HCT116 (cell line): ENCODE measurements at regions not wholly inside any gene's neighbourhood (a gene's known extent, or its start where the extent isn't known, plus 50 kb on each side); places are given as distances from the start of the nearest gene placed in this dataset.

Source experiments
- ATAC-seq: fragments of 200-7000 bp; cut with Tn5 transposase; 2 replicates; pipeline ENCODE4 v1.9.1; 2020; ENCODE audit warnings: mild to moderate bottlenecking, moderate library complexity
- BruUV-seq: library from RNA; stranded (reverse); fragments of 400-500 nt; replicated peaks from 2 replicates; lab custom pipeline; 2021; lab: Mats Ljungman, UMichigan
- CTCF ChIA-PET: fragments of 300-600 bp; sonication (Branson Sonifier 250); formaldehyde crosslinking; loops from one replicate; lab custom pipeline; 2021; ENCODE audit warnings: antibody characterized with exemption; lab: Charles Lee
- POLR2A ChIA-PET: fragments of 300-600, 350-600 bp; sonication (Branson Sonifier 250); formaldehyde crosslinking; loops from one replicate; lab custom pipeline; 2021; ENCODE audit warnings: antibody characterized with exemption; lab: Charles Lee
- RAD21 ChIA-PET, 2 experiments: fragments of 300-600 bp; sonication (Branson Sonifier 250); formaldehyde crosslinking; loops; one replicate each; lab custom pipeline; 2023; ENCODE audit warnings: low total read pairs in 2 of 2; ENCODE audit not compliant: uncharacterized antibody in 2 of 2, unreplicated experiment in 2 of 2, low non-redundant PET in 1 of 2; lab: Charles Lee
- DNase-seq: peaks from one replicate; pipeline ENCODE4 v3.0.0-alpha.2; 2010; ENCODE audit warnings: low read depth, low spot score
- H2AFZ ChIP-seq: fragments of 200-600 bp; shearing (Covaris generic), sonication (generic); 2 replicates; pipeline ENCODE4 v1.6.1; 2017; ENCODE audit warnings: low read depth, mixed run types, mixed read lengths, antibody characterized with exemption, low read length; ENCODE audit not compliant: poor library complexity, severe bottlenecking
- H3K27ac ChIP-seq: 2 replicates; pipeline ENCODE4 v1.5.1; 2012; ENCODE audit warnings: low read depth, low read length
- H3K27me3 ChIP-seq: fragments of 200-600 bp; sonication (generic); 2 replicates; pipeline ENCODE4 v1.6.1; 2016; ENCODE audit warnings: mixed run types, low read length, mixed read lengths; ENCODE audit not compliant: insufficient read depth
- H3K36me3 ChIP-seq, 2 experiments: fragments of 200-500 bp in 1 of 2; fragments of 200-600 bp in 1 of 2; sonication (Bioruptor generic) in 1 of 2; sonication (generic) in 1 of 2; 2 replicates each; pipeline versions ENCODE4 v1.5.1 to v1.6.1; 2014 to 2016; ENCODE audit warnings: low read length in 2 of 2, inconsistent platforms in 1 of 2, mixed read lengths in 1 of 2, mixed run types in 1 of 2; ENCODE audit not compliant: insufficient read depth in 2 of 2, control insufficient read depth in 1 of 2
- H3K4me1 ChIP-seq, 2 experiments: fragments of 200-600 bp in 1 of 2; sonication (generic) in 1 of 2; 2 replicates each; pipeline versions ENCODE4 v1.5.1 to v1.6.1; 2012 to 2017; ENCODE audit warnings: low read length in 2 of 2, inconsistent platforms in 1 of 2, mild to moderate bottlenecking in 1 of 2, mixed read lengths in 1 of 2, mixed run types in 1 of 2, moderate library complexity in 1 of 2; ENCODE audit not compliant: insufficient read depth in 2 of 2, control insufficient read depth in 1 of 2
- H3K4me2 ChIP-seq: fragments of 200-600 bp; sonication (generic); 2 replicates; pipeline ENCODE4 v1.6.1; 2017; ENCODE audit warnings: mixed run types, low read length, mixed read lengths
- H3K4me3 ChIP-seq, 2 experiments: fragments of 200-600 bp in 1 of 2; sonication (generic) in 1 of 2; replicated peaks in 1 of 2; 2 replicates each; pipeline ENCODE4 v1.5.1; 2011 to 2016; ENCODE audit warnings: low read length in 2 of 2, control low read depth in 1 of 2, low read depth in 1 of 2, mild to moderate bottlenecking in 1 of 2, mixed read lengths in 1 of 2, mixed run types in 1 of 2
- H3K79me2 ChIP-seq: fragments of 200-600 bp; sonication (generic); 2 replicates; pipeline ENCODE4 v1.6.1; 2017; ENCODE audit warnings: mild to moderate bottlenecking, mixed run types, low read length, moderate library complexity, mixed read lengths; ENCODE audit not compliant: insufficient read depth
- H3K9ac ChIP-seq: fragments of 200-600 bp; sonication (generic); 2 replicates; pipeline ENCODE4 v1.6.1; 2016; ENCODE audit warnings: low read length, mixed read lengths
- H3K9me2 ChIP-seq: fragments of 200-600 bp; sonication (generic), shearing (Covaris generic); 2 replicates; pipeline ENCODE4 v1.6.1; 2017; ENCODE audit warnings: mixed run types, mild to moderate bottlenecking, moderate library complexity; ENCODE audit not compliant: insufficient read depth
- H3K9me3 ChIP-seq, 2 experiments: fragments of 200-500 bp in 1 of 2; fragments of 200-600 bp in 1 of 2; sonication (Bioruptor generic) in 1 of 2; sonication (generic) in 1 of 2; 2 replicates each; pipeline ENCODE4 v1.6.1; 2014 to 2017; ENCODE audit warnings: low read length in 2 of 2, mixed read lengths in 2 of 2, inconsistent platforms in 1 of 2, low read depth in 1 of 2, mild to moderate bottlenecking in 1 of 2, mixed run types in 1 of 2, moderate library complexity in 1 of 2; ENCODE audit not compliant: control insufficient read depth in 1 of 2, insufficient read depth in 1 of 2
- H4K20me1 ChIP-seq: fragments of 200-600 bp; sonication (generic), shearing (Covaris generic); 2 replicates; pipeline ENCODE4 v1.6.1; 2017; ENCODE audit warnings: mixed run types, mild to moderate bottlenecking, moderate library complexity; ENCODE audit not compliant: insufficient read depth
- EGR1 ChIP-seq: IDR thresholded peaks from 2 replicates; pipeline ENCODE4 v1.6.1; 2012; ENCODE audit warnings: low read depth
- ELF1 ChIP-seq: IDR thresholded peaks from 2 replicates; pipeline ENCODE4 v1.6.1; 2012; ENCODE audit warnings: low read depth, borderline replicate concordance
- EZH2 ChIP-seq: fragments of 200-600 bp; sonication (generic); IDR thresholded peaks from 2 replicates; pipeline ENCODE4 v1.6.1; 2017; ENCODE audit warnings: antibody characterized with exemption, mixed run types
- EZH2phosphoT487 ChIP-seq: fragments of 200-600 bp; IDR thresholded peaks from 2 replicates; pipeline ENCODE4 v1.6.1; 2018; ENCODE audit warnings: antibody characterized with exemption, borderline replicate concordance
- JUND ChIP-seq: IDR thresholded peaks from 2 replicates; pipeline ENCODE4 v1.6.1; 2012
- REST ChIP-seq: IDR thresholded peaks from 2 replicates; pipeline ENCODE4 v1.6.1; 2012; ENCODE audit warnings: low read depth
- SIN3A ChIP-seq: IDR thresholded peaks from 2 replicates; pipeline ENCODE4 v1.6.1; 2012; ENCODE audit warnings: low read depth
- SP1 ChIP-seq: IDR thresholded peaks from 2 replicates; pipeline ENCODE4 v1.6.1; 2012; ENCODE audit warnings: low read depth
- TCF7L2 ChIP-seq: IDR thresholded peaks from 2 replicates; pipeline ENCODE4 v1.7.0; 2011; ENCODE audit warnings: borderline replicate concordance, inconsistent platforms; ENCODE audit not compliant: insufficient read depth, insufficient read length; ENCODE audit errors: extremely low read depth
- YY1 ChIP-seq: IDR thresholded peaks from 2 replicates; pipeline ENCODE4 v1.6.1; 2011; ENCODE audit warnings: low read length, low read depth, moderate library complexity, mild to moderate bottlenecking; ENCODE audit not compliant: insufficient replicate concordance; ENCODE audit errors: extremely low read depth
- ZFX ChIP-seq: fragments of 450-650 bp; IDR thresholded peaks from 2 replicates; pipeline ENCODE4 v1.6.1; 2017
- intact Hi-C: fragments of 100-400 bp; cut with micrococcal nuclease; formaldehyde crosslinking; loops from 2 replicates; pipeline ENCODE4 v1.10.0; 2022

GRCh38 chr2:189297446-189297845, 117.9 kb upstream of the COL5A2 start:
- ChIA-PET POLR2A (no interaction called here), RAD21 (no interaction called here), CTCF (no interaction called here)
- H3K4me1 ChIP-seq: no peaks in the 10 kb centered on the region
- H4K20me1 ChIP-seq: no peaks in the 10 kb centered on the region
- H2AFZ ChIP-seq: no peak overlapping the region
- no TSS peak for BruUV-seq
- ATAC-seq (no peak), DNase-seq (no peak)
- intact Hi-C loops: no loop called here
- no peak overlapping the region for H3K4me2 ChIP-seq
- no peaks in the 10 kb centered on the region for H3K27me3 ChIP-seq
- no peaks in the 10 kb centered on the region for H3K36me3 ChIP-seq
- H3K9ac ChIP-seq: no peak overlapping the region
- H3K4me3 ChIP-seq: no peak overlapping the region
- H3K9me2 ChIP-seq: no peaks in the 10 kb centered on the region; the same call in 1 of the 2 replicates
- H3K9me3 ChIP-seq: no peaks in the 10 kb centered on the region
- H3K79me2 ChIP-seq: no peaks in the 10 kb centered on the region
- no peak for TF ChIP-seq JUND
- no peak for TF ChIP-seq TCF7L2
- no peak for TF ChIP-seq ELF1
- no peak for TF ChIP-seq REST
- no peak for TF ChIP-seq EGR1
- no peak for TF ChIP-seq ZFX
- no peak for TF ChIP-seq EZH2
- TF ChIP-seq SIN3A: no peak
- TF ChIP-seq EZH2phosphoT487: no peak
- no peak for TF ChIP-seq YY1
- no peak for TF ChIP-seq SP1
- no peak overlapping the region for H3K27ac ChIP-seq
